Neural progenitor cell (in vitro differentiated cells): ENCODE measurements at regions not wholly inside any gene's neighbourhood (a gene's known extent, or its start where the extent isn't known, plus 50 kb on each side); places are given as distances from the start of the nearest gene placed in this dataset.
A peak's percentile ranks its signal among the peaks of the same experiment; 100 is the strongest.

Experiments
- DNase-seq: peaks from one replicate; pipeline ENCODE4 v3.0.0-alpha.2; 2016; ENCODE audit warnings: low spot score
- H2AFZ ChIP-seq: fragments of 200-600 bp; sonication (generic); replicated peaks from 2 replicates; pipeline ENCODE4 v1.6.1; 2016; ENCODE audit warnings: antibody characterized with exemption
- H3F3A ChIP-seq: fragments of 200-600 bp; sonication (generic); 2 replicates; pipeline ENCODE4 v1.6.1; 2016; ENCODE audit warnings: antibody characterized with exemption, low read depth
- H3K27ac ChIP-seq: fragments of 200-600 bp; sonication (generic); 2 replicates; pipeline ENCODE4 v1.5.1; 2016; ENCODE audit warnings: mild to moderate bottlenecking
- H3K27me3 ChIP-seq: fragments of 200-600 bp; sonication (generic); 2 replicates; pipeline ENCODE4 v1.6.1; 2016; ENCODE audit warnings: mild to moderate bottlenecking, moderate library complexity
- H3K36me3 ChIP-seq: fragments of 200-600 bp; sonication (generic); 2 replicates; pipeline ENCODE4 v1.5.1; 2016
- H3K4me1 ChIP-seq: fragments of 200-600 bp; sonication (generic); 2 replicates; pipeline ENCODE4 v1.6.1; 2016; ENCODE audit warnings: mixed run types
- H3K4me2 ChIP-seq: fragments of 200-600 bp; sonication (generic); 2 replicates; pipeline ENCODE4 v1.6.1; 2016
- H3K4me3 ChIP-seq: fragments of 200-600 bp; sonication (generic); 2 replicates; pipeline ENCODE4 v1.5.1; 2016
- H3K79me2 ChIP-seq: fragments of 200-600 bp; sonication (generic); 2 replicates; pipeline ENCODE4 v1.6.1; 2016; ENCODE audit warnings: low read depth
- H3K9ac ChIP-seq: fragments of 200-600 bp; sonication (generic); 2 replicates; pipeline ENCODE4 v1.6.1; 2016
- H3K9me3 ChIP-seq: fragments of 200-600 bp; sonication (generic); 2 replicates; pipeline ENCODE4 v1.5.1; 2016; ENCODE audit warnings: low read depth
- H4K20me1 ChIP-seq: fragments of 200-600 bp; sonication (generic); 2 replicates; pipeline ENCODE4 v1.6.1; 2016; ENCODE audit warnings: low read depth
- H3K27ac Mint-ChIP-seq: 3 replicates; pipeline ENCODE4 v1.8.0; 2021; ENCODE audit warnings: mixed read lengths
- H3K27me3 Mint-ChIP-seq: 2 replicates; pipeline ENCODE4 v1.8.0; 2022; ENCODE audit warnings: low read depth, mild to moderate bottlenecking, inconsistent platforms, moderate library complexity, mixed read lengths; ENCODE audit not compliant: insufficient read depth
- H3K36me3 Mint-ChIP-seq: 3 replicates; pipeline ENCODE4 v1.8.0; 2021; ENCODE audit warnings: mixed read lengths
- H3K4me1 Mint-ChIP-seq: 3 replicates; pipeline ENCODE4 v1.8.0; 2021; ENCODE audit warnings: mixed read lengths
- H3K4me3 Mint-ChIP-seq: 3 replicates; pipeline ENCODE4 v1.8.0; 2021; ENCODE audit warnings: mild to moderate bottlenecking, moderate library complexity, mixed read lengths
- H3K9me3 Mint-ChIP-seq: 3 replicates; pipeline ENCODE4 v1.8.0; 2020; ENCODE audit warnings: mixed read lengths
- CTCF ChIP-seq: fragments of 200-600 bp; sonication (generic); IDR thresholded peaks from 2 replicates; pipeline ENCODE4 v1.5.1; 2017; ENCODE audit warnings: antibody characterized with exemption, mild to moderate bottlenecking
- EZH2 ChIP-seq: fragments of 200-600 bp; sonication (generic); IDR thresholded peaks from 2 replicates; pipeline ENCODE4 v1.6.1; 2017; ENCODE audit warnings: antibody characterized with exemption, mild to moderate bottlenecking, moderate library complexity
- EZH2phosphoT487 ChIP-seq: fragments of 200-600 bp; sonication (generic); IDR thresholded peaks from 2 replicates; pipeline ENCODE4 v1.6.1; 2017; ENCODE audit warnings: antibody characterized with exemption

- H3K27me3 Mint-ChIP-seq: no peaks in the 10 kb centered on the region
- H3F3A ChIP-seq: no peaks in the 10 kb centered on the region
- H3K4me1 Mint-ChIP-seq: peaks cover 7% of the 10 kb centered on the region
- H4K20me1 ChIP-seq: no peaks in the 10 kb centered on the region
- no peak for TF ChIP-seq EZH2phosphoT487
- H3K36me3 ChIP-seq: no peaks in the 10 kb centered on the region
- H2AFZ ChIP-seq: no peak overlapping the region
- no peak overlapping the region for H3K4me3 Mint-ChIP-seq
- H3K4me3 ChIP-seq: no peak overlapping the region
- no peak for DNase-seq
- no peaks in the 10 kb centered on the region for H3K27me3 ChIP-seq
- no peaks in the 10 kb centered on the region for H3K79me2 ChIP-seq
- H3K27ac Mint-ChIP-seq: no peak overlapping the region
- H3K4me2 ChIP-seq: no peak overlapping the region
- H3K4me1 ChIP-seq: peaks cover 3% of the 10 kb centered on the region
- no peak overlapping the region for H3K9ac ChIP-seq
- H3K9me3 ChIP-seq: no peaks in the 10 kb centered on the region
- no peak overlapping the region for H3K27ac ChIP-seq
- H3K36me3 Mint-ChIP-seq: no peaks in the 10 kb centered on the region
- no peaks in the 10 kb centered on the region for H3K9me3 Mint-ChIP-seq
Observed at GRCh38 chr15:62527387-62527786, 362.3 kb upstream of the C2CD4B start.

- Mint-ChIP-seq H3K36me3 (no peaks in the 10 kb centered on the region), H3K4me3 (no peak overlapping the region), H3K4me1 (peaks cover 1% of the 10 kb centered on the region), H3K9me3 (no peaks in the 10 kb centered on the region), H3K27me3 (no peaks in the 10 kb centered on the region), H3K27ac (no peak overlapping the region)
- TF ChIP-seq EZH2 (no peak), EZH2phosphoT487 (no peak), CTCF (no peak)
- H3K27ac ChIP-seq: no peak overlapping the region
- no peaks in the 10 kb centered on the region for H3K36me3 ChIP-seq
- H3K4me1 ChIP-seq: peaks cover 2% of the 10 kb centered on the region
- no peak overlapping the region for H3K4me3 ChIP-seq
- no peak overlapping the region for H3K4me2 ChIP-seq
- H3K79me2 ChIP-seq: no peaks in the 10 kb centered on the region
- no peaks in the 10 kb centered on the region for H3K9me3 ChIP-seq
- no peak overlapping the region for H2AFZ ChIP-seq
- no peaks in the 10 kb centered on the region for H3F3A ChIP-seq
- no peaks in the 10 kb centered on the region for H4K20me1 ChIP-seq
- DNase-seq: no peak
- H3K9ac ChIP-seq: no peak overlapping the region
- H3K27me3 ChIP-seq: no peaks in the 10 kb centered on the region
Observed at GRCh38 chr15:62528505-62528904, 363.4 kb upstream of the C2CD4B start.

GRCh38 chr15:62532367-62532766, 367.3 kb upstream of the C2CD4B start:
- Mint-ChIP-seq H3K27ac (no peak overlapping the region), H3K4me3 (no peak overlapping the region), H3K36me3 (no peaks in the 10 kb centered on the region), H3K4me1 (peaks cover 11% of the 10 kb centered on the region), H3K27me3 (no peaks in the 10 kb centered on the region), H3K9me3 (no peaks in the 10 kb centered on the region)
- Histone ChIP-seq H3K27me3 (no peaks in the 10 kb centered on the region), H3K79me2 (no peaks in the 10 kb centered on the region), H3K9me3 (no peaks in the 10 kb centered on the region), H3K9ac (no peak overlapping the region), H2AFZ (no peak overlapping the region), H3K4me3 (no peak overlapping the region), H3K4me1 (peaks cover 11% of the 10 kb centered on the region), H3F3A (no peaks in the 10 kb centered on the region), H3K4me2 (no peak overlapping the region), H3K27ac (no peak overlapping the region), H4K20me1 (no peaks in the 10 kb centered on the region), H3K36me3 (no peaks in the 10 kb centered on the region)
- no peak for DNase-seq
- TF ChIP-seq EZH2phosphoT487 (no peak), CTCF (no peak), EZH2 (no peak)

GRCh38 chr15:62533687-62534086, 368.6 kb upstream of the C2CD4B start:
- no peaks in the 10 kb centered on the region for H3K9me3 ChIP-seq
- no peak overlapping the region for H3K9ac ChIP-seq
- Mint-ChIP-seq H3K36me3 (no peaks in the 10 kb centered on the region), H3K27ac (no peak overlapping the region), H3K4me1 (peaks cover 11% of the 10 kb centered on the region), H3K4me3 (no peak overlapping the region), H3K9me3 (no peaks in the 10 kb centered on the region), H3K27me3 (no peaks in the 10 kb centered on the region)
- H3K79me2 ChIP-seq: no peaks in the 10 kb centered on the region
- H3K4me3 ChIP-seq: no peak overlapping the region
- no peaks in the 10 kb centered on the region for H3K36me3 ChIP-seq
- no peak for TF ChIP-seq EZH2
- TF ChIP-seq EZH2phosphoT487: no peak
- no peak for TF ChIP-seq CTCF
- peak; percentile 10 for DNase-seq
- peaks cover 11% of the 10 kb centered on the region for H3K4me1 ChIP-seq
- no peak overlapping the region for H2AFZ ChIP-seq
- no peak overlapping the region for H3K27ac ChIP-seq
- no peaks in the 10 kb centered on the region for H4K20me1 ChIP-seq
- no peaks in the 10 kb centered on the region for H3F3A ChIP-seq
- peak overlapping the region; percentile 34 for H3K4me2 ChIP-seq
- H3K27me3 ChIP-seq: no peaks in the 10 kb centered on the region
